ENCODE measurements at regions not wholly inside any gene's neighbourhood (a gene's known extent, or its start where the extent isn't known, plus 50 kb on each side); places are given as distances from the start of the nearest gene placed in this dataset.

DNA sequence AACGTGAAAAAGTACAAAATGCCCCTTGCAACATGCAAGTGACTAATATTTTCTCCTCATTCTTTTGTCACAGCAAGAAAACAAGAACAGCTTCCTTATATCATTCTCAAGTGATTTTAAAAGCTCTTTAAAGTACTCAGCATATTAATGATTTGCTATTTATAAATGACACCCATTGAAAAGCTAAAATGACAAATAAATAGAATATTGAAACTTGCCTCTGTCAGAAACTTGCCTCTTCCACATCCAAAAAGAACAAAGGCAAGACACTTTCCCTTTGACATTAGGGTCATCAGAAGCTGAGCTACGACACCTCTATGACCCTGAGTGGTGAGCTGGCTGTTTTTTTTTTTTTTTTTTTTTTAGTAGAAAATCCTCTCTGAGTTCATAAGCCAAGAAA, 339.6 kb upstream of the ITGA1 start:
- Histone ChIP-seq H3K4me1 (no peaks in the 10 kb centered on the region), H3K9me3 (no peaks in the 10 kb centered on the region), H3K4me3 (no peak overlapping the region), H3K36me3 (no peaks in the 10 kb centered on the region), H3K27me3 (no peaks in the 10 kb centered on the region), H3K27ac (no peak overlapping the region)
- no peak for DNase-seq (ENCODE audit: low spot score in 2 of 2)
- 55% methylated on average over 2 of the region's 2 CpGs for WGBS
- TF ChIP-seq EP300 (IDR thresholded peaks at IDR 0.05) = no peak
- TF ChIP-seq, protein P1, sequence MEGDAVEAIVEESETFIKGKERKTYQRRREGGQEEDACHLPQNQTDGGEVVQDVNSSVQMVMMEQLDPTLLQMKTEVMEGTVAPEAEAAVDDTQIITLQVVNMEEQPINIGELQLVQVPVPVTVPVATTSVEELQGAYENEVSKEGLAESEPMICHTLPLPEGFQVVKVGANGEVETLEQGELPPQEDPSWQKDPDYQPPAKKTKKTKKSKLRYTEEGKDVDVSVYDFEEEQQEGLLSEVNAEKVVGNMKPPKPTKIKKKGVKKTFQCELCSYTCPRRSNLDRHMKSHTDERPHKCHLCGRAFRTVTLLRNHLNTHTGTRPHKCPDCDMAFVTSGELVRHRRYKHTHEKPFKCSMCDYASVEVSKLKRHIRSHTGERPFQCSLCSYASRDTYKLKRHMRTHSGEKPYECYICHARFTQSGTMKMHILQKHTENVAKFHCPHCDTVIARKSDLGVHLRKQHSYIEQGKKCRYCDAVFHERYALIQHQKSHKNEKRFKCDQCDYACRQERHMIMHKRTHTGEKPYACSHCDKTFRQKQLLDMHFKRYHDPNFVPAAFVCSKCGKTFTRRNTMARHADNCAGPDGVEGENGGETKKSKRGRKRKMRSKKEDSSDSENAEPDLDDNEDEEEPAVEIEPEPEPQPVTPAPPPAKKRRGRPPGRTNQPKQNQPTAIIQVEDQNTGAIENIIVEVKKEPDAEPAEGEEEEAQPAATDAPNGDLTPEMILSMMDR (IDR thresholded peaks at IDR 0.05) = no peak
- TF ChIP-seq POLR2A (IDR thresholded peaks at IDR 0.05) = no peak

GRCh38 chr5:52449516-52449915, 338.2 kb upstream of the ITGA1 start:
- TF ChIP-seq, protein P1 (IDR thresholded peaks at IDR 0.05) = no peak
- no peak for TF ChIP-seq EP300 (IDR thresholded peaks at IDR 0.05)
- WGBS = 48% methylated on average over 3 of the region's 3 CpGs
- no peak overlapping the region for H3K4me3 ChIP-seq
- H3K27ac ChIP-seq = no peak overlapping the region
- H3K9me3 ChIP-seq = no peaks in the 10 kb centered on the region
- H3K27me3 ChIP-seq = no peaks in the 10 kb centered on the region
- no peak for DNase-seq (ENCODE audit: low spot score in 2 of 2)
- no peaks in the 10 kb centered on the region for H3K36me3 ChIP-seq
- H3K4me1 ChIP-seq = no peaks in the 10 kb centered on the region

DNA sequence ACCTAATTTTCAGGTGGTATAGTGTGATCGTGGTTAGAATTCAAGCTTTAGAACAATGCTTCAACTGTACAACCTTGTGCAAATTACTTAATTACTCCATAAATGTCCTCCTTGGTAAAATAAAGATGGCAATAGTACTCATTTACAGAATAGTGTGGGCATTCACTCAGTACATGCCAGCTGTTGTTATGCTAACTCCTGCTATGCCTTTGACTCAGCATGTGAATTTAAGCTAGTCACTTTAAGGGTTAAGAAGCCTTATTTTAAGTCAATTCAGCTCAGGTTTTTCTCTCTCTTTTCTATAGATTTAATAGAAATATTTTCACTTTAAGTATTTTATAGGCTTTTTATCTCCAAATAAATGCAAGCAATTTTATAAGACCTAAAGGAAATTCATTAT, 335.6 kb upstream of the ITGA1 start:
- DNase-seq (ENCODE audit: low spot score in 2 of 2) = no peak
- no peaks in the 10 kb centered on the region for H3K27me3 ChIP-seq
- 71% methylated on average over 1 of the region's 1 CpG for WGBS
- TF ChIP-seq EP300 (IDR thresholded peaks at IDR 0.05) = no peak
- TF ChIP-seq POLR2A (IDR thresholded peaks at IDR 0.05) = no peak
- TF ChIP-seq, protein P1 (IDR thresholded peaks at IDR 0.05) = no peak
- TF ChIP-seq POLR2AphosphoS5 (IDR thresholded peaks at IDR 0.05) = no peak
- no peaks in the 10 kb centered on the region for H3K9me3 ChIP-seq
- no peaks in the 10 kb centered on the region for H3K36me3 ChIP-seq
- no peak overlapping the region for H3K4me3 ChIP-seq
- no peaks in the 10 kb centered on the region for H3K4me1 ChIP-seq
- no peak overlapping the region for H3K27ac ChIP-seq

- Histone ChIP-seq H3K9me3 (no peaks in the 10 kb centered on the region), H3K27ac (no peak overlapping the region), H3K27me3 (no peaks in the 10 kb centered on the region), H3K36me3 (no peaks in the 10 kb centered on the region), H3K4me1 (no peaks in the 10 kb centered on the region), H3K4me3 (no peak overlapping the region)
- WGBS = 80% methylated on average over 2 of the region's 2 CpGs
- DNase-seq (ENCODE audit: low spot score in 2 of 2) = no peak
- no peak for TF ChIP-seq EP300 (IDR thresholded peaks at IDR 0.05)
- TF ChIP-seq, protein P1 (IDR thresholded peaks at IDR 0.05) = no peak
- no peak for TF ChIP-seq POLR2AphosphoS5 (IDR thresholded peaks at IDR 0.05)
- no peak for TF ChIP-seq POLR2A (IDR thresholded peaks at IDR 0.05)
Measured at GRCh38 chr5:52453176-52453575, 334.5 kb upstream of the ITGA1 start.

- H3K4me3 ChIP-seq = no peak overlapping the region
- DNase-seq (ENCODE audit: low spot score in 2 of 2) = no peak
- no peaks in the 10 kb centered on the region for H3K27me3 ChIP-seq
- TF ChIP-seq EP300 (IDR thresholded peaks at IDR 0.05) = no peak
- no peaks in the 10 kb centered on the region for H3K4me1 ChIP-seq
- 88% methylated on average over 2 of the region's 2 CpGs for WGBS
- no peaks in the 10 kb centered on the region for H3K9me3 ChIP-seq
- H3K27ac ChIP-seq = no peak overlapping the region
- no peaks in the 10 kb centered on the region for H3K36me3 ChIP-seq
Measured at GRCh38 chr5:52455920-52456319, 331.8 kb upstream of the ITGA1 start.

- no peaks in the 10 kb centered on the region for H3K9me3 ChIP-seq
- TF ChIP-seq EP300 (IDR thresholded peaks at IDR 0.05) (no peak), POLR2AphosphoS5 (IDR thresholded peaks at IDR 0.05) (no peak), POLR2A (IDR thresholded peaks at IDR 0.05) (no peak)
- TF ChIP-seq, protein P1 (IDR thresholded peaks at IDR 0.05) = no peak
- H3K27ac ChIP-seq = no peak overlapping the region
- H3K27me3 ChIP-seq = no peaks in the 10 kb centered on the region
- no peaks in the 10 kb centered on the region for H3K4me1 ChIP-seq
- WGBS = 40% methylated on average over 2 of the region's 2 CpGs
- H3K4me3 ChIP-seq = no peak overlapping the region
- H3K36me3 ChIP-seq = no peaks in the 10 kb centered on the region
- DNase-seq (ENCODE audit: low spot score in 2 of 2) = no peak
Measured at GRCh38 chr5:52457810-52458209, 329.9 kb upstream of the ITGA1 start.
